D721Med (cell line): ENCODE measurements at regions not wholly inside any gene's neighbourhood (a gene's known extent, or its start where the extent isn't known, plus 50 kb on each side); places are given as distances from the start of the nearest gene placed in this dataset.

Source experiments
- DNase-seq: peaks from one replicate; pipeline ENCODE4 v3.0.0; 2011; ENCODE audit warnings: low spot score; ENCODE audit not compliant: insufficient read length
- FAIRE-seq: peaks from 2 replicates; lab custom pipeline; 2011; peaks lifted over from hg19 to GRCh38; lab: Jason Lieb, UNC
- TF ChIP-seq, protein P1 (sequence below): IDR thresholded peaks from 2 replicates; pipeline ENCODE4 v1.5.1; 2012; ENCODE audit warnings: mild to moderate bottlenecking, control low read depth; ENCODE audit not compliant: insufficient read depth; ENCODE audit errors: missing control alignments

DNA sequence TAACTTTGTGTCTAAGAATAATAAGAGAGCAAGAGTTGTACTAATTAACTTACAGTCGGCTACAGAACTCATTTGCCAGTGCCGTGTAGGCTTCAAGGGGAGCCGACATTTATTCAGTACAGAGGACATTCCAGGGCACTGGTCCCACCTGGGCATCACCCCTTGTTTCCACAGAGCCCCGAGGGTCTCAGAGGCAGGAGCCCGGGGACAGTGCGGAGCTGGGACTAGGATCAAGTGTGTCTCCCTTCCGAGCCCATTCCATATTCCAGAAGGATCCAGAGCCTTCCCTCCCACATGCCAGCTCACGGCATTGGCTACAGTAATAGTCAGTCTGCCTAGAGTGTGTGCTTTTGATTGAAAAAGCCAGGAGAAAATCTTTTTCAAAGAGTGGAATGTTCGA lies 71.5 kb upstream of the CTDP1 start:
- FAIRE-seq = no peak
- TF ChIP-seq, protein P1, sequence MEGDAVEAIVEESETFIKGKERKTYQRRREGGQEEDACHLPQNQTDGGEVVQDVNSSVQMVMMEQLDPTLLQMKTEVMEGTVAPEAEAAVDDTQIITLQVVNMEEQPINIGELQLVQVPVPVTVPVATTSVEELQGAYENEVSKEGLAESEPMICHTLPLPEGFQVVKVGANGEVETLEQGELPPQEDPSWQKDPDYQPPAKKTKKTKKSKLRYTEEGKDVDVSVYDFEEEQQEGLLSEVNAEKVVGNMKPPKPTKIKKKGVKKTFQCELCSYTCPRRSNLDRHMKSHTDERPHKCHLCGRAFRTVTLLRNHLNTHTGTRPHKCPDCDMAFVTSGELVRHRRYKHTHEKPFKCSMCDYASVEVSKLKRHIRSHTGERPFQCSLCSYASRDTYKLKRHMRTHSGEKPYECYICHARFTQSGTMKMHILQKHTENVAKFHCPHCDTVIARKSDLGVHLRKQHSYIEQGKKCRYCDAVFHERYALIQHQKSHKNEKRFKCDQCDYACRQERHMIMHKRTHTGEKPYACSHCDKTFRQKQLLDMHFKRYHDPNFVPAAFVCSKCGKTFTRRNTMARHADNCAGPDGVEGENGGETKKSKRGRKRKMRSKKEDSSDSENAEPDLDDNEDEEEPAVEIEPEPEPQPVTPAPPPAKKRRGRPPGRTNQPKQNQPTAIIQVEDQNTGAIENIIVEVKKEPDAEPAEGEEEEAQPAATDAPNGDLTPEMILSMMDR = no peak
- no peak for DNase-seq

DNA sequence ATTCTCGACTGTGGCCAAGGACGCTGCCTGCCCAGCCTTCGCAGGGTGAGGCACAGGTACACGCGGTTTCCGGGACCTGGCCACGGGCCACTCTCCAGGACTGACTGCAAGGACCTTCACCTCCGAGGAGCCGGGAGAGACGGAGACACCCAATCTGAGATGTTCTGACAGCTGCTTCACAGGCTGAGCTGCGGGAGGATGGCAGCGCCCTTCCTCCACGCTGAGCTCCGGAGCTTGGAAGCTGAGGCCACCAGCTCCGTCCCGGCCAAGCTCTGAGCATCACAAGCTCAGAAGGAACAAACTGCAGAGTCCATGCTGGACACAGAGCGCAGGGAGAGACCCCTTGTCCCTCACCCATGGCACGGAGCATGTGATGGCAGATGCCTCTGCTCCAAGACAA lies 71.1 kb upstream of the CTDP1 start:
- DNase-seq (no peak), FAIRE-seq (no peak)
- TF ChIP-seq, protein P1 = no peak

DNA sequence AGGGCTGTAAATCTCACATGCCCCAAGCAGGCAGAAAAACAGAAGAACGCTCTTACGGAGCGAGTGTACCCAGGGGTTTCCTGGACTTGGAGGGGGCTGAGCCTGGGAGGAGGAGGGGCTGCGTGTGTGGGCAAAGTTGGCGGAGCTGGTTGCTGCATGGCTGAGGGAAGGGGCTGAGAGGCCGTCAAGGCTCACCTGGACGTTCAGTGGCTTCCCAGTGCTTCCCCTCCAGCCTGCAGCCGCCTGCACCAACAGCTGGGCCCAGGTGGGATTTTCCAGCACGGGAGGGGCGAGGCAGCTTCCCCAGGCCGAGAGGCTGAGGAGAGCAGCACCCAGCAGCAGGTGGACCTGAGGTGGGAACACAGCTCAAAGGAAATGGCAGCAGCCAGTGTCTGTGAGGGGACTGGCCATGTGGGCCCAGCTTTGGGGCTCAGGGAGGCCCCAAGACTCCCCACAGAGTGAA lies 70.6 kb upstream of the CTDP1 start:
- no peak for DNase-seq
- no peak for FAIRE-seq
- TF ChIP-seq, protein P1 = no peak

DNA sequence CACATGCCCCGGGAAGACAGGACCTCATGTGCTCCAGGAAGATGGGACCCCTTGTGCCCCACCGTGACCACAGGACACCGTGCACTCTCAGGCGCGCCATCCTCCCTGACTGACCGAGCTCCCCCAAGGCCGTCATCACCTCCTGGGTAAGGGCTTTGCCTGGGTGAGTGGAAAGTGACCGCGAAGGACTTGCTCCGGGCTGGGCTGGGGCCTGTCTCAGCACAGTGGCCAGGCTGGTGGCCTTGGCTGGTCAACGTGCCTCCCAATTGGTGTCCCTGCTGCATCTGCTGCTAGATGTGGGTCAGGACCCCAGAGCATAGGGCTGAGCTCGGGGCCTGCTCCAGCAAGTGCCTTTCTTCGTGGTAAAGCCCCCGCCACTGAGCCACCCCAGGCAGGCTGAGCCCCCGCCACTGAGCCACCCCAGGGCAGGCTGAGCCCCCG lies 69.7 kb upstream of the CTDP1 start:
- FAIRE-seq = no peak
- no peak for DNase-seq
- TF ChIP-seq, protein P1 = no peak

DNA sequence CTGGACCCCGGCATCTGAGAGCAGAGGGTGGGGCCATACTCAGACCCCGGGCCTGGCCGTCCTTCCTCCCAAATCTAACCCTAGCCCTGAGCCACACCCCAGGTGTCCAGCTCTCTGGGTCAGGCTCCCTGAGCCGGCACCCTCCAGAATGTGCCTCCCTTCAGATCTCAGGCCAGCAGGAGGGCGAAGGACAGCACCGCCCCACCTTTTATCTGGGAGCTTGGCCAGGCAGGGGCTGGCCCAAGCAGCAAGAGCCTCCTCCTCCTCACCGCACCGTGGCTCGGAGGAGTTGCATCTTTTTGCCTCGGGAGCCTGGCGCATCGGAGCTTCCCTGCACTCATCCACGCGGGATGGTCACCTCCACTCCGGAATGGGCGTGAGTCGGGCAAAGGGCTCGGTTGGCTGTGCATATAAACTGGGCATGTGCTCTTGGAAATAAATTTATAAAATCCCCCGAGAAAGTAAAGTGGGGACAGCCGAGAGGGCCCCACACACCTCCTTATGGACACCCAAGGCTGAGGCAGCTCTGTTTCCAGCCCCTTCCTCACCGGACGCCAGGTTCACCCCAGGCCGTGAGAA lies 69.1 kb upstream of the CTDP1 start:
- TF ChIP-seq, protein P1 = no peak

DNA sequence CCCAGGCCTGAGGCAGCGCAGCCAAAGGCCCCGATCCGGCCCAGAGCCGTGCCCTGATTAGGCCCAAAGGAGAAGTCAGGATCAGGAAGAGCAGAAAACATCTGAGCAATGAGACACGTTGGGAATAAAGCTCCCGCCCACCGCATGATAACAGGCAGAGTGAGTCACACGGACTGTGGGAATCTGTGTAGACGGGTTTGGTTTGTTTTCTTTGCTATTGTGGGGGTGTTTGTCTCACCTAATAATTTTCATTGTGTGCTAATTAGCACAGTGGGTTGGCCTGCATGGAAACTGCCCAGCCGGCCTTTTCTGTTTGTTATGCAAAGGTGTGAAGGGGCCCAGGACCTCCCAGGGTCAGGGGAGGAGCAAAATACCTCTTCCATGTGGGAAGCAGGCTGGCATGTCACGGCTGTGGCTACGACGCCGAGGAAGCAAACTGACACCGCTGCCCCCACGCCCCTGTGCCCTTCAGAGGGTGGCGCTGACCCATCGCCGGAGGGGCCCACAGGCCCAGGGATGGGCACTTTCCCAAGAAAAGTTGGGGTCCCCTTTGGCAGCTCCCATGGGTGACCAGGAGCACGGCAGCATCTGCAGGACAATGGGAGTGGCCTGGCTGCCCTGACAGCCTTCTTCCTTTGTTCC lies 68.4 kb upstream of the CTDP1 start:
- TF ChIP-seq, protein P1 = no peak
- FAIRE-seq = no peak
- no peak for DNase-seq

More for the DNA sequence above, 69.1 kb upstream of the CTDP1 start:
- FAIRE-seq = no peak
- no peak for DNase-seq
